HCT116 (cell line): ENCODE measurements at regions not wholly inside any gene's neighbourhood (a gene's known extent, or its start where the extent isn't known, plus 50 kb on each side); places are given as distances from the start of the nearest gene placed in this dataset.
"Not testable (repeated sequence)": the region's sequence is repeated elsewhere in the genome, so short reads cannot be mapped to it uniquely, and the experiment has no call there.

Source experiments
- ATAC-seq: fragments of 200-7000 bp; cut with Tn5 transposase; 2 replicates; pipeline ENCODE4 v1.9.1; 2020; ENCODE audit warnings: mild to moderate bottlenecking, moderate library complexity
- BruUV-seq: library from RNA; stranded (reverse); fragments of 400-500 nt; replicated peaks from 2 replicates; lab custom pipeline; 2021; lab: Mats Ljungman, UMichigan
- CTCF ChIA-PET: fragments of 300-600 bp; sonication (Branson Sonifier 250); formaldehyde crosslinking; loops from one replicate; lab custom pipeline; 2021; ENCODE audit warnings: antibody characterized with exemption; lab: Charles Lee
- POLR2A ChIA-PET: fragments of 300-600, 350-600 bp; sonication (Branson Sonifier 250); formaldehyde crosslinking; loops from one replicate; lab custom pipeline; 2021; ENCODE audit warnings: antibody characterized with exemption; lab: Charles Lee
- RAD21 ChIA-PET, 2 experiments: fragments of 300-600 bp; sonication (Branson Sonifier 250); formaldehyde crosslinking; loops; one replicate each; lab custom pipeline; 2023; ENCODE audit warnings: low total read pairs in 2 of 2; ENCODE audit not compliant: uncharacterized antibody in 2 of 2, unreplicated experiment in 2 of 2, low non-redundant PET in 1 of 2; lab: Charles Lee
- DNase-seq: peaks from one replicate; pipeline ENCODE4 v3.0.0-alpha.2; 2010; ENCODE audit warnings: low read depth, low spot score
- H2AFZ ChIP-seq: fragments of 200-600 bp; shearing (Covaris generic), sonication (generic); 2 replicates; pipeline ENCODE4 v1.6.1; 2017; ENCODE audit warnings: low read depth, mixed run types, mixed read lengths, antibody characterized with exemption, low read length; ENCODE audit not compliant: poor library complexity, severe bottlenecking
- H3K27ac ChIP-seq: 2 replicates; pipeline ENCODE4 v1.5.1; 2012; ENCODE audit warnings: low read depth, low read length
- H3K27me3 ChIP-seq: fragments of 200-600 bp; sonication (generic); 2 replicates; pipeline ENCODE4 v1.6.1; 2016; ENCODE audit warnings: mixed run types, low read length, mixed read lengths; ENCODE audit not compliant: insufficient read depth
- H3K36me3 ChIP-seq, 2 experiments: fragments of 200-500 bp in 1 of 2; fragments of 200-600 bp in 1 of 2; sonication (Bioruptor generic) in 1 of 2; sonication (generic) in 1 of 2; 2 replicates each; pipeline versions ENCODE4 v1.5.1 to v1.6.1; 2014 to 2016; ENCODE audit warnings: low read length in 2 of 2, inconsistent platforms in 1 of 2, mixed read lengths in 1 of 2, mixed run types in 1 of 2; ENCODE audit not compliant: insufficient read depth in 2 of 2, control insufficient read depth in 1 of 2
- H3K4me1 ChIP-seq, 2 experiments: fragments of 200-600 bp in 1 of 2; sonication (generic) in 1 of 2; 2 replicates each; pipeline versions ENCODE4 v1.5.1 to v1.6.1; 2012 to 2017; ENCODE audit warnings: low read length in 2 of 2, inconsistent platforms in 1 of 2, mild to moderate bottlenecking in 1 of 2, mixed read lengths in 1 of 2, mixed run types in 1 of 2, moderate library complexity in 1 of 2; ENCODE audit not compliant: insufficient read depth in 2 of 2, control insufficient read depth in 1 of 2
- H3K4me2 ChIP-seq: fragments of 200-600 bp; sonication (generic); 2 replicates; pipeline ENCODE4 v1.6.1; 2017; ENCODE audit warnings: mixed run types, low read length, mixed read lengths
- H3K4me3 ChIP-seq, 2 experiments: fragments of 200-600 bp in 1 of 2; sonication (generic) in 1 of 2; replicated peaks in 1 of 2; 2 replicates each; pipeline ENCODE4 v1.5.1; 2011 to 2016; ENCODE audit warnings: low read length in 2 of 2, control low read depth in 1 of 2, low read depth in 1 of 2, mild to moderate bottlenecking in 1 of 2, mixed read lengths in 1 of 2, mixed run types in 1 of 2
- H3K79me2 ChIP-seq: fragments of 200-600 bp; sonication (generic); 2 replicates; pipeline ENCODE4 v1.6.1; 2017; ENCODE audit warnings: mild to moderate bottlenecking, mixed run types, low read length, moderate library complexity, mixed read lengths; ENCODE audit not compliant: insufficient read depth
- H3K9ac ChIP-seq: fragments of 200-600 bp; sonication (generic); 2 replicates; pipeline ENCODE4 v1.6.1; 2016; ENCODE audit warnings: low read length, mixed read lengths
- H3K9me2 ChIP-seq: fragments of 200-600 bp; sonication (generic), shearing (Covaris generic); 2 replicates; pipeline ENCODE4 v1.6.1; 2017; ENCODE audit warnings: mixed run types, mild to moderate bottlenecking, moderate library complexity; ENCODE audit not compliant: insufficient read depth
- H3K9me3 ChIP-seq, 2 experiments: fragments of 200-500 bp in 1 of 2; fragments of 200-600 bp in 1 of 2; sonication (Bioruptor generic) in 1 of 2; sonication (generic) in 1 of 2; 2 replicates each; pipeline ENCODE4 v1.6.1; 2014 to 2017; ENCODE audit warnings: low read length in 2 of 2, mixed read lengths in 2 of 2, inconsistent platforms in 1 of 2, low read depth in 1 of 2, mild to moderate bottlenecking in 1 of 2, mixed run types in 1 of 2, moderate library complexity in 1 of 2; ENCODE audit not compliant: control insufficient read depth in 1 of 2, insufficient read depth in 1 of 2
- H4K20me1 ChIP-seq: fragments of 200-600 bp; sonication (generic), shearing (Covaris generic); 2 replicates; pipeline ENCODE4 v1.6.1; 2017; ENCODE audit warnings: mixed run types, mild to moderate bottlenecking, moderate library complexity; ENCODE audit not compliant: insufficient read depth
- FOSL1 ChIP-seq: IDR thresholded peaks from 2 replicates; pipeline ENCODE4 v1.6.1; 2012; ENCODE audit warnings: low read depth
- JUND ChIP-seq: IDR thresholded peaks from 2 replicates; pipeline ENCODE4 v1.6.1; 2012
- REST ChIP-seq: IDR thresholded peaks from 2 replicates; pipeline ENCODE4 v1.6.1; 2012; ENCODE audit warnings: low read depth
- ZBTB33 ChIP-seq: IDR thresholded peaks from 2 replicates; pipeline ENCODE4 v1.6.1; 2011; ENCODE audit warnings: mild to moderate bottlenecking, low read length, moderate library complexity; ENCODE audit not compliant: insufficient replicate concordance; ENCODE audit errors: extremely low read depth
- ZFX ChIP-seq: fragments of 450-650 bp; IDR thresholded peaks from 2 replicates; pipeline ENCODE4 v1.6.1; 2017
- intact Hi-C: fragments of 100-400 bp; cut with micrococcal nuclease; formaldehyde crosslinking; loops from 2 replicates; pipeline ENCODE4 v1.10.0; 2022

GRCh38 chr4:141356963-141357335, 136.3 kb downstream of the ZNF330 start:
- H3K4me1 ChIP-seq, result no peaks in the 10 kb centered on the region
- no peaks in the 10 kb centered on the region for H3K79me2 ChIP-seq
- no peaks in the 10 kb centered on the region for H3K27me3 ChIP-seq
- no TSS peak for BruUV-seq
- intact Hi-C loops, result loop anchor here (10.0 kb wide), 1 partner anchor 278 kb away; the partner anchor contains the start of gene IL15
- H3K9me3 ChIP-seq, result no peaks in the 10 kb centered on the region
- H3K36me3 ChIP-seq, result no peaks in the 10 kb centered on the region
- no peak overlapping the region for H3K4me2 ChIP-seq
- H3K9me2 ChIP-seq, result no peaks in the 10 kb centered on the region
- H3K27ac ChIP-seq, result no peak overlapping the region
- ChIA-PET POLR2A (no interaction called here), RAD21 (no interaction called here), CTCF (no interaction called here)
- H4K20me1 ChIP-seq, result no peaks in the 10 kb centered on the region
- no peak overlapping the region for H3K9ac ChIP-seq
- no peak overlapping the region for H2AFZ ChIP-seq
- H3K4me3 ChIP-seq, result no peak overlapping the region
- TF ChIP-seq JUND (no peak), ZBTB33 (no peak), REST (no peak), ZFX (no peak), FOSL1 (no peak)
- ATAC-seq, result no peak
- DNase-seq, result no peak

- DNase-seq, H3K4me3 ChIP-seq, H3K4me1 ChIP-seq, H3K27ac ChIP-seq, ATAC-seq, H4K20me1 ChIP-seq, H3K27me3 ChIP-seq, H3K9me3 ChIP-seq, H3K36me3 ChIP-seq, CTCF ChIA-PET, H2AFZ ChIP-seq, RAD21 ChIA-PET, H3K4me2 ChIP-seq, H3K9ac ChIP-seq, BruUV-seq, H3K9me2 ChIP-seq, intact Hi-C loops, POLR2A ChIA-PET, H3K79me2 ChIP-seq: not testable (repeated sequence)
These were observed 147.5 kb downstream of the ZNF330 start for GRCh38 chr4:141368241-141368640.
